Hepatocyte (in vitro differentiated cells): ENCODE measurements at regions not wholly inside any gene's neighbourhood (a gene's known extent, or its start where the extent isn't known, plus 50 kb on each side); places are given as distances from the start of the nearest gene placed in this dataset.

Source experiments
- DNase-seq: peaks from one replicate; pipeline ENCODE4 v3.0.0-alpha.2; 2016; ENCODE audit warnings: low spot score
- H2AFZ ChIP-seq: fragments of 200-600 bp; sonication (generic); 2 replicates; pipeline ENCODE4 v1.6.0; 2016; ENCODE audit warnings: antibody characterized with exemption, mild to moderate bottlenecking
- H3K27ac ChIP-seq: fragments of 200-600 bp; sonication (generic); 2 replicates; pipeline ENCODE4 v1.5.1; 2016; ENCODE audit warnings: mild to moderate bottlenecking
- H3K27me3 ChIP-seq: fragments of 200-600 bp; sonication (generic); 2 replicates; pipeline ENCODE4 v1.6.1; 2016
- H3K36me3 ChIP-seq: fragments of 200-600 bp; sonication (generic); replicated peaks from 2 replicates; pipeline ENCODE4 v1.5.1; 2016; ENCODE audit warnings: low read depth; ENCODE audit not compliant: insufficient read depth
- H3K4me1 ChIP-seq: fragments of 200-600 bp; sonication (generic); 2 replicates; pipeline ENCODE4 v1.5.1; 2016; ENCODE audit warnings: mild to moderate bottlenecking, moderate library complexity; ENCODE audit not compliant: insufficient read depth
- H3K4me2 ChIP-seq: fragments of 200-600 bp; sonication (generic); 2 replicates; pipeline ENCODE4 v1.6.0; 2016
- H3K4me3 ChIP-seq: fragments of 200-600 bp; sonication (generic); 2 replicates; pipeline ENCODE4 v1.5.1; 2016; ENCODE audit warnings: mild to moderate bottlenecking
- H3K79me2 ChIP-seq: fragments of 200-600 bp; sonication (generic); 2 replicates; pipeline ENCODE4 v1.6.0; 2017; ENCODE audit warnings: mild to moderate bottlenecking
- H3K9me2 ChIP-seq: fragments of 200-600 bp; sonication (generic); replicated peaks from 2 replicates; pipeline ENCODE4 v1.6.0; 2017; ENCODE audit warnings: mild to moderate bottlenecking; ENCODE audit not compliant: insufficient read depth
- H3K9me3 ChIP-seq: fragments of 200-600 bp; sonication (generic); 2 replicates; pipeline ENCODE4 v1.5.1; 2016; ENCODE audit warnings: low read depth, mild to moderate bottlenecking
- H4K20me1 ChIP-seq: fragments of 200-600 bp; sonication (generic); 2 replicates; pipeline ENCODE4 v1.6.0; 2016; ENCODE audit warnings: mild to moderate bottlenecking; ENCODE audit not compliant: insufficient read depth, poor library complexity, severe bottlenecking
- CTCF ChIP-seq: fragments of 200-600 bp; sonication (generic); IDR thresholded peaks from 2 replicates; pipeline ENCODE4 v1.5.1; 2016; ENCODE audit warnings: antibody characterized with exemption, mild to moderate bottlenecking; ENCODE audit not compliant: poor library complexity
- EZH2 ChIP-seq: fragments of 200-600 bp; sonication (generic); IDR thresholded peaks from 2 replicates; pipeline ENCODE4 v1.6.1; 2016; ENCODE audit warnings: antibody characterized with exemption, mild to moderate bottlenecking, borderline replicate concordance
- EZH2phosphoT487 ChIP-seq: fragments of 200-600 bp; sonication (generic); IDR thresholded peaks from one replicate; pipeline ENCODE4 v1.6.1; 2018; ENCODE audit warnings: antibody characterized with exemption, mild to moderate bottlenecking, low read depth, moderate library complexity; ENCODE audit not compliant: unreplicated experiment, severe bottlenecking
- WGBS: methylation state at CpG from one replicate; pipeline ENCODE4 v1.1.6; 2016; ENCODE audit warnings: low lambda C conversion rate; ENCODE audit errors: missing lambda C conversion rate; 5-methylcytosine and 5-hydroxymethylcytosine counted together

GRCh38 chr4:164440199-164440598 is 313.7 kb upstream of the SMIM31 start:
- no peaks in the 10 kb centered on the region for H3K9me3 ChIP-seq
- H3K4me2 ChIP-seq: no peak overlapping the region
- no peaks in the 10 kb centered on the region for H3K36me3 ChIP-seq
- H3K4me1 ChIP-seq: no peaks in the 10 kb centered on the region
- no peaks in the 10 kb centered on the region for H3K9me2 ChIP-seq
- no peak overlapping the region for H3K27ac ChIP-seq
- H3K27me3 ChIP-seq: no peaks in the 10 kb centered on the region
- DNase-seq: no peak
- no peak for TF ChIP-seq CTCF
- no peak for TF ChIP-seq EZH2phosphoT487
- TF ChIP-seq EZH2: no peak
- H3K79me2 ChIP-seq: no peaks in the 10 kb centered on the region
- H4K20me1 ChIP-seq: no peaks in the 10 kb centered on the region
- H2AFZ ChIP-seq: no peak overlapping the region
- no peak overlapping the region for H3K4me3 ChIP-seq
- WGBS: 70% methylated on average over 1 of the region's 1 CpG

- Histone ChIP-seq H3K9me3 (no peaks in the 10 kb centered on the region), H3K27me3 (no peaks in the 10 kb centered on the region), H4K20me1 (no peaks in the 10 kb centered on the region), H3K79me2 (no peaks in the 10 kb centered on the region), H3K27ac (no peak overlapping the region), H3K9me2 (no peaks in the 10 kb centered on the region), H2AFZ (no peak overlapping the region), H3K4me2 (no peak overlapping the region), H3K4me3 (no peak overlapping the region), H3K4me1 (no peaks in the 10 kb centered on the region), H3K36me3 (no peaks in the 10 kb centered on the region)
- 97% methylated on average over 1 of the region's 1 CpG for WGBS
- TF ChIP-seq CTCF: no peak
- DNase-seq: no peak
Measured at GRCh38 chr4:164441109-164441508, 312.8 kb upstream of the SMIM31 start.

- Histone ChIP-seq H3K9me2 (no peaks in the 10 kb centered on the region), H3K9me3 (no peaks in the 10 kb centered on the region), H3K27ac (no peak overlapping the region), H3K79me2 (no peaks in the 10 kb centered on the region), H3K27me3 (no peaks in the 10 kb centered on the region), H3K4me1 (no peaks in the 10 kb centered on the region), H3K4me3 (no peak overlapping the region), H2AFZ (no peak overlapping the region), H4K20me1 (no peaks in the 10 kb centered on the region), H3K4me2 (no peak overlapping the region), H3K36me3 (no peaks in the 10 kb centered on the region)
- TF ChIP-seq CTCF: no peak
- 76% methylated on average over 3 of the region's 3 CpGs for WGBS
- DNase-seq: no peak
Measured at GRCh38 chr4:164442180-164442579, 311.8 kb upstream of the SMIM31 start.

- no peak for DNase-seq
Measured at GRCh38 chr4:164446516-164446915, 307.4 kb upstream of the SMIM31 start.

More at GRCh38 chr4:164446516-164446915, 307.4 kb upstream of the SMIM31 start:
- Histone ChIP-seq H2AFZ (no peak overlapping the region), H4K20me1 (no peaks in the 10 kb centered on the region), H3K36me3 (no peaks in the 10 kb centered on the region), H3K4me2 (no peak overlapping the region), H3K27me3 (no peaks in the 10 kb centered on the region), H3K9me2 (no peaks in the 10 kb centered on the region), H3K4me3 (no peak overlapping the region), H3K9me3 (no peaks in the 10 kb centered on the region), H3K79me2 (no peaks in the 10 kb centered on the region), H3K4me1 (peaks cover 5% of the 10 kb centered on the region), H3K27ac (no peak overlapping the region)
- TF ChIP-seq EZH2phosphoT487: no peak
- TF ChIP-seq EZH2: no peak
- no peak for TF ChIP-seq CTCF
